HUES48 (cell line): ENCODE measurements at regions not wholly inside any gene's neighbourhood (a gene's known extent, or its start where the extent isn't known, plus 50 kb on each side); places are given as distances from the start of the nearest gene placed in this dataset.

Experiments
- H3K27ac ChIP-seq: one replicate; pipeline ENCODE4 v1.7.0; 2013; ENCODE audit warnings: low read depth, low read length, inconsistent platforms
- H3K27me3 ChIP-seq: 2 replicates; pipeline ENCODE4 v1.6.1; 2013; ENCODE audit warnings: mild to moderate bottlenecking, low read length; ENCODE audit not compliant: control insufficient read depth, insufficient read depth
- H3K36me3 ChIP-seq: 2 replicates; pipeline ENCODE4 v1.6.1; 2013; ENCODE audit warnings: low read length; ENCODE audit not compliant: control insufficient read depth, insufficient read depth
- H3K4me1 ChIP-seq: 2 replicates; pipeline ENCODE4 v1.6.1; 2013; ENCODE audit warnings: mild to moderate bottlenecking, low read length; ENCODE audit not compliant: control insufficient read depth, insufficient read depth
- H3K4me3 ChIP-seq: 2 replicates; pipeline ENCODE4 v1.5.1; 2013; ENCODE audit warnings: mild to moderate bottlenecking, low read depth, low read length
- H3K9ac ChIP-seq: 2 replicates; pipeline ENCODE4 v1.6.1; 2013; ENCODE audit warnings: mild to moderate bottlenecking, low read depth, low read length, moderate library complexity
- H3K9me3 ChIP-seq: 2 replicates; pipeline ENCODE4 v1.6.1; 2013; ENCODE audit warnings: low read length; ENCODE audit not compliant: control insufficient read depth, insufficient read depth

- Histone ChIP-seq H3K4me3 (no peak overlapping the region), H3K27me3 (no peaks in the 10 kb centered on the region), H3K9me3 (no peaks in the 10 kb centered on the region), H3K27ac (no peak overlapping the region), H3K36me3 (no peaks in the 10 kb centered on the region), H3K9ac (no peak overlapping the region), H3K4me1 (peaks cover 7% of the 10 kb centered on the region; the same call in 1 of the 2 replicates)
Measured at GRCh38 chr6:104575536-104575935, 284.2 kb downstream of the HACE1 start.

- H3K9me3 ChIP-seq: no peaks in the 10 kb centered on the region
- no peak overlapping the region for H3K27ac ChIP-seq
- no peak overlapping the region for H3K9ac ChIP-seq
- H3K27me3 ChIP-seq: no peaks in the 10 kb centered on the region
- peaks cover 7% of the 10 kb centered on the region; the same call in 1 of the 2 replicates for H3K4me1 ChIP-seq
- H3K4me3 ChIP-seq: no peak overlapping the region
- no peaks in the 10 kb centered on the region for H3K36me3 ChIP-seq
Measured at GRCh38 chr6:104574135-104574750, 285.5 kb downstream of the HACE1 start.

- H3K36me3 ChIP-seq: no peaks in the 10 kb centered on the region
- H3K4me3 ChIP-seq: no peak overlapping the region
- peaks cover 7% of the 10 kb centered on the region; the same call in 1 of the 2 replicates for H3K4me1 ChIP-seq
- no peak overlapping the region for H3K9ac ChIP-seq
- no peaks in the 10 kb centered on the region for H3K27me3 ChIP-seq
- no peaks in the 10 kb centered on the region for H3K9me3 ChIP-seq
- H3K27ac ChIP-seq: no peak overlapping the region
Measured at GRCh38 chr6:104573350-104573749, 286.4 kb downstream of the HACE1 start.

- Histone ChIP-seq H3K27me3 (no peaks in the 10 kb centered on the region), H3K4me3 (no peak overlapping the region), H3K4me1 (peaks cover 7% of the 10 kb centered on the region; the same call in 1 of the 2 replicates), H3K9me3 (no peaks in the 10 kb centered on the region), H3K9ac (no peak overlapping the region), H3K27ac (no peak overlapping the region), H3K36me3 (no peaks in the 10 kb centered on the region)
Measured at GRCh38 chr6:104572901-104573300, 286.8 kb downstream of the HACE1 start.

- H3K4me3 ChIP-seq: no peak overlapping the region
- H3K36me3 ChIP-seq: no peaks in the 10 kb centered on the region
- no peaks in the 10 kb centered on the region for H3K9me3 ChIP-seq
- no peaks in the 10 kb centered on the region for H3K27me3 ChIP-seq
- no peaks in the 10 kb centered on the region for H3K4me1 ChIP-seq
- no peak overlapping the region for H3K9ac ChIP-seq
- H3K27ac ChIP-seq: no peak overlapping the region
Measured at GRCh38 chr6:104566411-104566810, 293.3 kb downstream of the HACE1 start.

GRCh38 chr6:104563306-104563705, 296.4 kb downstream of the HACE1 start:
- H3K36me3 ChIP-seq: no peaks in the 10 kb centered on the region
- H3K27me3 ChIP-seq: no peaks in the 10 kb centered on the region
- no peak overlapping the region for H3K4me3 ChIP-seq
- no peak overlapping the region for H3K9ac ChIP-seq
- no peaks in the 10 kb centered on the region for H3K9me3 ChIP-seq
- no peak overlapping the region for H3K27ac ChIP-seq
- H3K4me1 ChIP-seq: no peaks in the 10 kb centered on the region

GRCh38 chr6:104559435-104560202, 300.1 kb downstream of the HACE1 start:
- no peaks in the 10 kb centered on the region for H3K4me1 ChIP-seq
- no peak overlapping the region for H3K27ac ChIP-seq
- H3K36me3 ChIP-seq: no peaks in the 10 kb centered on the region
- H3K27me3 ChIP-seq: no peaks in the 10 kb centered on the region
- no peak overlapping the region for H3K4me3 ChIP-seq
- H3K9me3 ChIP-seq: no peaks in the 10 kb centered on the region
- H3K9ac ChIP-seq: no peak overlapping the region

GRCh38 chr6:104558746-104559145, 301.0 kb downstream of the HACE1 start:
- Histone ChIP-seq H3K9ac (no peak overlapping the region), H3K27me3 (no peaks in the 10 kb centered on the region), H3K36me3 (no peaks in the 10 kb centered on the region), H3K4me1 (no peaks in the 10 kb centered on the region), H3K9me3 (no peaks in the 10 kb centered on the region), H3K4me3 (no peak overlapping the region), H3K27ac (no peak overlapping the region)

GRCh38 chr6:104548297-104548696, 311.4 kb downstream of the HACE1 start:
- no peak overlapping the region for H3K27ac ChIP-seq
- H3K9ac ChIP-seq: no peak overlapping the region
- H3K27me3 ChIP-seq: no peaks in the 10 kb centered on the region
- no peaks in the 10 kb centered on the region for H3K36me3 ChIP-seq
- no peaks in the 10 kb centered on the region for H3K9me3 ChIP-seq
- H3K4me1 ChIP-seq: no peaks in the 10 kb centered on the region
- no peak overlapping the region for H3K4me3 ChIP-seq

- Histone ChIP-seq H3K4me1 (no peaks in the 10 kb centered on the region), H3K9me3 (no peaks in the 10 kb centered on the region), H3K36me3 (no peaks in the 10 kb centered on the region), H3K27ac (no peak overlapping the region), H3K4me3 (no peak overlapping the region), H3K27me3 (no peaks in the 10 kb centered on the region), H3K9ac (no peak overlapping the region)
Measured at GRCh38 chr6:104541411-104541810, 318.3 kb downstream of the HACE1 start.

- H3K4me1 ChIP-seq: no peaks in the 10 kb centered on the region
- no peaks in the 10 kb centered on the region for H3K36me3 ChIP-seq
- no peaks in the 10 kb centered on the region for H3K9me3 ChIP-seq
- no peak overlapping the region for H3K9ac ChIP-seq
- no peaks in the 10 kb centered on the region for H3K27me3 ChIP-seq
- H3K27ac ChIP-seq: no peak overlapping the region
- no peak overlapping the region for H3K4me3 ChIP-seq
Measured at GRCh38 chr6:104540743-104541142, 319.0 kb downstream of the HACE1 start.
